HG03060 (cell line): ENCODE measurements at regions not wholly inside any gene's neighbourhood (a gene's known extent, or its start where the extent isn't known, plus 50 kb on each side); places are given as distances from the start of the nearest gene placed in this dataset.
"Not testable (repeated sequence)": the region's sequence is repeated elsewhere in the genome, so short reads cannot be mapped to it uniquely, and the experiment has no call there.

Experiments
- ATAC-seq: cut with Tn5 transposase; IDR thresholded peaks from one replicate; pipeline ENCODE4 v1.9.1; 2021; ENCODE audit warnings: low read depth, moderate number of reproducible peaks; ENCODE audit not compliant: unreplicated experiment

- ATAC-seq = no peak
Measured at GRCh38 chr2:226308323-226308680, 491.3 kb downstream of the IRS1 start.

GRCh38 chr2:226307487-226308322 lies 491.9 kb downstream of the IRS1 start:
- no peak for ATAC-seq

GRCh38 chr2:226306969-226307368 lies 492.7 kb downstream of the IRS1 start:
- no peak for ATAC-seq

GRCh38 chr2:226304308-226304707 lies 495.3 kb downstream of the IRS1 start:
- no peak for ATAC-seq

GRCh38 chr2:226303707-226304106 lies 495.9 kb downstream of the IRS1 start:
- no peak for ATAC-seq

- ATAC-seq = no peak
Measured at GRCh38 chr2:226300196-226300886, 499.3 kb downstream of the IRS1 start.

GRCh38 chr2:226299771-226300170 lies 499.8 kb downstream of the IRS1 start:
- no peak for ATAC-seq

GRCh38 chr2:226295681-226296080 lies 503.9 kb downstream of the IRS1 start:
- ATAC-seq = no peak

GRCh38 chr2:226295123-226295522 lies 504.5 kb downstream of the IRS1 start:
- ATAC-seq = no peak

GRCh38 chr2:226291281-226291680 lies 508.3 kb downstream of the IRS1 start:
- ATAC-seq = not testable (repeated sequence)

- no peak for ATAC-seq
Measured at GRCh38 chr2:226286916-226287315, 512.7 kb downstream of the IRS1 start.

- no peak for ATAC-seq
Measured at GRCh38 chr2:226283796-226284195, 515.8 kb downstream of the IRS1 start.

- no peak for ATAC-seq
Measured at GRCh38 chr2:226282151-226282550, 517.5 kb downstream of the IRS1 start.

- ATAC-seq = not testable (repeated sequence)
Measured at GRCh38 chr2:226280136-226280535, 519.5 kb downstream of the IRS1 start.

- ATAC-seq = no peak
Measured at GRCh38 chr2:226275215-226275614, 524.4 kb downstream of the IRS1 start.

GRCh38 chr2:226274143-226274542 lies 525.5 kb downstream of the IRS1 start:
- ATAC-seq = no peak

- ATAC-seq = no peak
Measured at GRCh38 chr2:226273440-226273839, 526.2 kb downstream of the IRS1 start.

- no peak for ATAC-seq
Measured at GRCh38 chr2:226272435-226272834, 527.2 kb downstream of the IRS1 start.

- ATAC-seq = no peak
Measured at GRCh38 chr2:226270285-226271058, 529.1 kb downstream of the IRS1 start.

GRCh38 chr2:226267516-226268289 lies 531.9 kb downstream of the IRS1 start:
- ATAC-seq = no peak
